AG09309 (cell line): ENCODE measurements at regions not wholly inside any gene's neighbourhood (a gene's known extent, or its start where the extent isn't known, plus 50 kb on each side); places are given as distances from the start of the nearest gene placed in this dataset.

Source experiments
- DNase-seq: peaks from one replicate; pipeline ENCODE4 v3.0.0-alpha.2; 2010; ENCODE audit warnings: low read depth
- H3K4me3 ChIP-seq: 2 replicates; pipeline ENCODE4 v1.5.1; 2011; ENCODE audit warnings: mild to moderate bottlenecking, low read depth, low read length, moderate library complexity; ENCODE audit not compliant: control insufficient read depth
- TF ChIP-seq, protein P1 (sequence below): IDR thresholded peaks from 2 replicates; pipeline ENCODE4 v1.5.1; 2011; ENCODE audit warnings: mild to moderate bottlenecking, low read depth, low read length, inconsistent platforms; ENCODE audit not compliant: insufficient read depth, control insufficient read depth; ENCODE audit errors: missing control alignments

DNA sequence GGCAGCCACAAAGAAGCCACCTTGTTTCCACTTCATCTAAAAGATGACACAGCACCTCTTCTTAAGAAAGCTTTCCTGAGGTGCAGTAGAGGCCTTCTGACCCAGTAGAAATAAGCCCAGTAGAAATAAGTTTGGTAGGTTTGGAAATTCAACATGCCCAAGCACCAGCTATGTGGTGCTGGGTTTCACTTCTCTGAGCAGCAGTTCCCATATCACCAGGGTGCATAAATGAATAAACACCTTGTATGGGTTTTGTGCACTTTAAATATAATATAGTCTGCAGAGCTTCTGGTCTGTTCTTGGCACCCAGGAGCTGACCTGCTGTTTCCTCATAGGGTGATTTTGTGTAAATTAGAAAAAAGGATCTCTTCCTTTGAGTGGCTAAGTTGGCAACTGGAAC, 492.4 kb upstream of the SORCS1 start:
- TF ChIP-seq, protein P1, sequence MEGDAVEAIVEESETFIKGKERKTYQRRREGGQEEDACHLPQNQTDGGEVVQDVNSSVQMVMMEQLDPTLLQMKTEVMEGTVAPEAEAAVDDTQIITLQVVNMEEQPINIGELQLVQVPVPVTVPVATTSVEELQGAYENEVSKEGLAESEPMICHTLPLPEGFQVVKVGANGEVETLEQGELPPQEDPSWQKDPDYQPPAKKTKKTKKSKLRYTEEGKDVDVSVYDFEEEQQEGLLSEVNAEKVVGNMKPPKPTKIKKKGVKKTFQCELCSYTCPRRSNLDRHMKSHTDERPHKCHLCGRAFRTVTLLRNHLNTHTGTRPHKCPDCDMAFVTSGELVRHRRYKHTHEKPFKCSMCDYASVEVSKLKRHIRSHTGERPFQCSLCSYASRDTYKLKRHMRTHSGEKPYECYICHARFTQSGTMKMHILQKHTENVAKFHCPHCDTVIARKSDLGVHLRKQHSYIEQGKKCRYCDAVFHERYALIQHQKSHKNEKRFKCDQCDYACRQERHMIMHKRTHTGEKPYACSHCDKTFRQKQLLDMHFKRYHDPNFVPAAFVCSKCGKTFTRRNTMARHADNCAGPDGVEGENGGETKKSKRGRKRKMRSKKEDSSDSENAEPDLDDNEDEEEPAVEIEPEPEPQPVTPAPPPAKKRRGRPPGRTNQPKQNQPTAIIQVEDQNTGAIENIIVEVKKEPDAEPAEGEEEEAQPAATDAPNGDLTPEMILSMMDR = no peak
- no peak overlapping the region for H3K4me3 ChIP-seq
- no peak for DNase-seq

DNA sequence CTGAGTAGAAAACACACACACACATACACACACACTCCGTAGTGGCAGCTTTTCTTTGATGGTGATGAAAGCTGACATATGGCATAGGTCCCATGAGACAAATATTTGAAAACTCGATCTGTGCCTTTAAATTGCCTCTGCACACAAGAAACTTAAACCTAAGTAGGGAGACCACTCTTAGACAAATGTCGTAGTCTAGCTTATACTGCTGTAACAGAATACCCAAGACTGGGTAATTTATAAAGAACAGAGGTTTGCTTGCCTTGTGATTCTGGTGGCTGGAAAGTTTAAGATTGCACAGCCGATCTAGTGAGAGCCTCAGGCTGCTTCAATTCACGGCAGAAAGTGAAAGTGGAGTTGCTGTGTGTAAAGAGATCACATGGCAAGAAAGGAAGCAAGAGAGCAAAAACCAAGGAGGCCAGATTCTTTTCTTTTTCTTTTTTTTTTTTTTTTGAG, 489.4 kb upstream of the SORCS1 start:
- DNase-seq = peak; percentile 1
- H3K4me3 ChIP-seq = no peak overlapping the region
- TF ChIP-seq, protein P1 = no peak

DNA sequence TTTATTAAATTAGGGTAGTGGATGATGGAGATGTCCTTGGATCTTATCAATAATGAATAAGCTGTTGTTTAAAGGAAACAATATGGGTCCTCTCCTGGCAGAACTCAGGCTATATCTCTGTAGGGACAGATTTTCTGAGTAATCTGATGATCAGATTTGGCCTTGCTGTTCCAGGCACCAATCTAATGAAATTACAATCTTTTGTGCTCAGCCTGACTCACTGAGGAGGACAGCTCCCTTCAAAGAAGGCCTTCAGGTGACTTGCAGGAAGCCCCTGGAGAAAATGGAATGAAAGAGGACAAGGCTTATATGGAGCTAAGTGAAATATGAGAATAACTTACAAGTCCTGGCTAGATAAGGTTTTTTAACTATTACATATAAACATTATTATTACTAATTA, 486.4 kb upstream of the SORCS1 start:
- no peak overlapping the region for H3K4me3 ChIP-seq
- TF ChIP-seq, protein P1 = no peak
- no peak for DNase-seq

DNA sequence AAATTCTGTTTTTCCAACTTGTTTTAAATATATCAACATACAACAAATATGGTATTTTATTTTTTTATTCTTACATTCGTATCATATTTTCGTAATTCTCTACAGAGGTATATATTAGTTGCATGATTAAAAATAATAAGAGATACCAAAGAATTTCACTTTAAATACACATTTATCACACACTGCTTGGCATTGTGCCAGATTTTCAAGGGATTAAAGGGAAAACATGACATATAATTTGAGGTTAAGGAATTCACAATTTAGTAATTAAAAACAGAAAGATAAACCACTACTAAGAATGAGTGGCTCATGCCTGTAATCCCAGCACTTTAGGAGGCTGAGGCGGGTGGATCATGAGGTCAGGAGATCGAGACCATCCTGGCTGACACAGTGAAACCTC, 484.7 kb upstream of the SORCS1 start:
- no peak overlapping the region for H3K4me3 ChIP-seq
- TF ChIP-seq, protein P1 = no peak
- no peak for DNase-seq

DNA sequence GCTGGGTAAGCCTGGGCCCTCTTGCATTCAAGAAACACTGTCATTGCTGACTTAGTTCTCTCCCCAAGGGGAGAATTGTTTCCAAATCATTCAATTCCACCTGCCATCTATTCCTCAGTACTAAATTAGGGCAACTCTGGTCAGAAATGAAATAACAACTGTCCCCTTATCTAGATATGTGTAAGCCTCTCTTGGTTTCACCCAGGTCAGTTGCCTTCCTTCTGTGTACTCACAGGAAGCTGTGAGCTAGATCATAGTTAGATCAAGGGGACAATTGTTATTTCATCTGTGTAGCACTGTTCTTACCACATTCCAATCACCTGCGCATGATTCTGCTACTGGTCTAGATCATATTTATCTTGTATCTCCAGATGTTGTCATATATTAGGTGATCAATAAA, 483.0 kb upstream of the SORCS1 start:
- TF ChIP-seq, protein P1 = no peak
- H3K4me3 ChIP-seq = no peak overlapping the region
- DNase-seq = no peak

DNA sequence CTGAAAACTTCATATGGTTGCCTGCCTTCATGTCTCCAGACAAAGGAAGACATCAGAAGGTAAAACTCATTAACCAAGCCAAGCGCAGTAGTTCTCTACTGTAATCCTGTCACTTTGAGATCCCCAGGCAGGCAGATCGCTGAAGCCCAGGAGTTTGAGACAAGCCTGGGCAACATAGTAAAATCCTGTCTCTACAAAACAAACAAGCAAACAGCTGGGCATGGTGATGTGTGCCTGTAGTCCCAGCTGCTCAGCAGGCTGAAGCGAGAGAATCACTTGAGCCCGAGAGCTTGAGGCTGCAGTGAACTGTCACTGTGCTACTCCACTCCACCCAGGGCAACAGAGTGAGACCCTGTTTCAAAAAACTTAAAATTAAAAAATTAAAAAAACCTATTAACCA, 467.4 kb upstream of the SORCS1 start:
- TF ChIP-seq, protein P1 = no peak
- no peak for DNase-seq
- no peak overlapping the region for H3K4me3 ChIP-seq

DNA sequence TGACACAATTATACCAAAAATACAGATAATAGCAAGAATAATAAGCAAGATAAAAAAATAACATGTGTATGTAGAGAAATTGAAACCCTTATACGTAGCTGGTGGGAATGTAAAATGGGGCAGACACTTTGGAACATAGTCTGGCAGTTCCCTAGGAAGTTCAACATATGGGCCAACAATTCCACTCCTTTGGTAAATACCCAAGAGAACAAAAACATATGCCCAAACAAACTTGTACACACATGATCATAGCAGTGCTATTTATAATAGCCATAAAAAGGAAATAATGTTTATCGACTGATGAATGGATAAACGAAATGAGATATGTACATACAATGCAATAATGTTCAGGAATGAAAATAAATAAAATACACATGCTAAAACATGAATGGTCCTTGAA, 462.4 kb upstream of the SORCS1 start:
- DNase-seq = no peak
- no peak overlapping the region for H3K4me3 ChIP-seq
- TF ChIP-seq, protein P1 = no peak
